ENCODE measurements at regions not wholly inside any gene's neighbourhood (a gene's known extent, or its start where the extent isn't known, plus 50 kb on each side); places are given as distances from the start of the nearest gene placed in this dataset.
"Not testable (repeated sequence)": the region's sequence is repeated elsewhere in the genome, so short reads cannot be mapped to it uniquely, and the experiment has no call there.

GRCh38 chr14:101251812-101252442, 309.4 kb upstream of the DIO3 start:
- no peak for DNase-seq

- DNase-seq, result no peak
These were observed 308.7 kb upstream of the DIO3 start for GRCh38 chr14:101252443-101253214.

GRCh38 chr14:101253948-101254347, 307.3 kb upstream of the DIO3 start:
- no peak for DNase-seq

GRCh38 chr14:101254805-101255764, 306.2 kb upstream of the DIO3 start:
- no peak for DNase-seq

- no peak for DNase-seq
These were observed 305.6 kb upstream of the DIO3 start for GRCh38 chr14:101255765-101256125.

- no peak for DNase-seq
These were observed 305.0 kb upstream of the DIO3 start for GRCh38 chr14:101256266-101256665.

GRCh38 chr14:101257551-101257950, 303.7 kb upstream of the DIO3 start:
- DNase-seq, result no peak

GRCh38 chr14:101259748-101260147, 301.5 kb upstream of the DIO3 start:
- no peak for DNase-seq

- DNase-seq, result not testable (repeated sequence)
These were observed 294.9 kb upstream of the DIO3 start for GRCh38 chr14:101266441-101266840.

- DNase-seq, result no peak
These were observed 288.2 kb upstream of the DIO3 start for GRCh38 chr14:101273091-101273490.

- DNase-seq, result no peak
These were observed 284.8 kb upstream of the DIO3 start for GRCh38 chr14:101276309-101277091.

GRCh38 chr14:101282418-101282817, 278.9 kb upstream of the DIO3 start:
- no peak for DNase-seq

GRCh38 chr14:101284711-101285110, 276.6 kb upstream of the DIO3 start:
- DNase-seq, result no peak

- no peak for DNase-seq
These were observed 274.9 kb upstream of the DIO3 start for GRCh38 chr14:101286271-101287018.

- no peak for DNase-seq
These were observed 272.7 kb upstream of the DIO3 start for GRCh38 chr14:101288436-101289229.

- no peak for DNase-seq
These were observed 272.0 kb upstream of the DIO3 start for GRCh38 chr14:101289230-101289690.

GRCh38 chr14:101289911-101290310, 271.4 kb upstream of the DIO3 start:
- no peak for DNase-seq

- no peak for DNase-seq
These were observed 270.7 kb upstream of the DIO3 start for GRCh38 chr14:101290611-101291010.

GRCh38 chr14:101291390-101291789, 269.9 kb upstream of the DIO3 start:
- DNase-seq, result no peak

GRCh38 chr14:101292448-101292847, 268.8 kb upstream of the DIO3 start:
- no peak for DNase-seq

GRCh38 chr14:101293605-101294004, 267.7 kb upstream of the DIO3 start:
- no peak for DNase-seq
